CD4-positive, alpha-beta T cell treated with Interleukin-6 at 100 ng/mL for 8 hours (primary cell): ENCODE measurements at regions not wholly inside any gene's neighbourhood (a gene's known extent, or its start where the extent isn't known, plus 50 kb on each side); places are given as distances from the start of the nearest gene placed in this dataset.
"Not testable (repeated sequence)": the region's sequence is repeated elsewhere in the genome, so short reads cannot be mapped to it uniquely, and the experiment has no call there.

Experiments
- DNase-seq: peaks from one replicate; pipeline ENCODE4 v3.0.0-alpha.2; 2020; ENCODE audit warnings: mixed read lengths, low spot score

DNA sequence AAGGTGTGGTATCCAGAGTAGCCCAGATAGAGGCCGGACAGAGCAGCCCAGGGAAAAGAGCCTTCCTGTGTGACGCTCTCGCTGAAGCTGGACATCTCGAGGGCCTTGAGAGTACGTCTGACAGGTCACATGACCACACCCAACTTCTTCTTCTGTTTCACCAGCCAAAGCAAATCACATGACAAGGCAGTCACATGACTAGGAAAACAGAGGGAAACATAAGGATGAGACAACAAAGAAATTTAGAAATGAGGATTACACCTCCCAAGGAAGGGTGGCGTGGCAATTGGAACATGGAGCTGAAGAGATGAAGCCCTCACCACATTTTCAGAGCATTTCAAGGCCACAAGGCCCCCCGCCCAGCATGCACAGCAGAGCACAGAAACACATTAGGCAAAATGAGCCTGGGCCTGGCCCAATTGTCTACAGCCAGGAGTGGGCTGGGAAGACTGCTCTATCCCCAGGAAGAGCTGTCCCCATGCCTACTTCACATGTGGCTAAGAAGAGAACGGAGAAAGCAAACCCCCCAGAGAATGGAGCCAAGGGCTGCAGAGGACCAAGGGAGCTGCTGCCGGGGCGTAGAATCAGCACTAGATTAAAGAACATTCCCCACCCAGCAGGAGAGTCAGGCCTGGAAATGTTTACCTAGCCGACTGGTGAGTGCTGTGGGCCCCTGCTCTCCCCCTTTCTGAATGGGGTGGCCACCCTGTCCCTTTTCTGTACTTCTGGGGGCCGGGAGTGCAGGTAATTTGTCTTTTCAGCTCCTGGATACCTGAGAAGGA is 305.1 kb downstream of the NPHP4 start:
- no peak for DNase-seq

DNA sequence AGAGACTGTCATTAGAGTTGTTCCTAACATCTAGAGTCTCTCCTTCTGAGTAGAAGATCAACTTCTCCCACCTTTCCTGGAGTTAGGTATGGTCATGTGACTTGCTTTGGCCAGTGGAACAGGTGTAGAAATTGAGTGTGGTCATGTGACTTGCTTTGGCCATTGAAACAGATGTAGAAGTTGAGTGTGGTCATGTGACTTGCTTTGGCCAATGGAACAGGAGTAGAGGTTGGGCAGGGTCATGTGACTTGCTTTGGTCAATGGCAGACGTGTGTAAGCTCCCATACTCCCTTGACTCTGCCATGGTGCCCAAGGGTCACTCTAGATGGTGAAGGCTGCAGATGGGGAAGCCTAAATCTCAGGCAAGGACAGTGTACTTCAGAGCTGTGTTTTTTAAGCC is 306.0 kb downstream of the NPHP4 start:
- no peak for DNase-seq

DNA sequence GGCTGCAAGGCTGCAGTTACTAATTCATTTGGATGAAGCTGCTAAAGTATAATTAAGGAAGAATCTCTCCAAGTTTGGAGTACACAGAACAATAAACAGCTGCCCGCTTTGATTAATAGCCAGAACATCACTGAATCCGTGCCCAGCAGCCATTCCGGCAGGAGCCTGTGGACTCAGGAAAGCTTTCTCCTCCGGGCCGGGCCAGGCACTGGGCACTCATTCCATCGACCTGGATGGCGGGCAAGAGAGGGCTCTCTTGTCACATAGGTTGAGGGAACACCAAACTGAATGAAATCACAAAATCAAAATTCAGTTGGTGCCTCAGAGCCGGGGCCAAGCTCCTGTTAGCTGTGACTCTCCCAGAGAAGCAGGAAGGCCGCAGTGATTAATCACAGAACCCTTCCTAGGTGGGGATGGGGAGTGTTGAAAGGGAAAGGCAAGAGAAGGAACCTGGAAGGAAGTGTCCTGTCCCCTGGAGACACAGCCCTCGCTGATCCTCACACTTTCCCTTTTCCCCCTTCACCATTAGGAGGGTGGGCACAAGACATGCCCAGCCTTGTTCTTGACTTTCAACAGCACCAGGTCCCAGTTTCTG is 306.7 kb downstream of the NPHP4 start:
- no peak for DNase-seq

- DNase-seq, result no peak
Observed at GRCh38 chr1:5684791-5685190, 307.4 kb downstream of the NPHP4 start.

DNA sequence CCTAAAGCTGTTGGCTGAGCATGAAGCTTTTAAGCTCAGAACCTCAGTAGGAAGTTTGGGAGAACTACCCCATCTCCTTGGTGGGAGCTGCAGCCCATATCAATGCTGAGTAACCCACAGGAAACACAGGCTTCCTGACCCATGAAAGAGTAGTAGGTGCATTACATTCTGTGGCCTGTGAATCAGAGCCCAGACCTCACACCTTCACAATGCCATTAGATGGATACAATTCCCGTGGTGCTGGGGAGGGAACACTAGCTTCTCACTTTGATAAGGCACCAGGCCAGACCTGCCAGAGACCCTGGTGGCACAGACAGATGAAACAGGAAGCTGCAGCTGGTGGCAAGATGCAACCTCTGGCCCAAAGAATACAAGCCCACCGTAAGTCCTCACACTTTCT is 308.8 kb downstream of the NPHP4 start:
- DNase-seq, result no peak

DNA sequence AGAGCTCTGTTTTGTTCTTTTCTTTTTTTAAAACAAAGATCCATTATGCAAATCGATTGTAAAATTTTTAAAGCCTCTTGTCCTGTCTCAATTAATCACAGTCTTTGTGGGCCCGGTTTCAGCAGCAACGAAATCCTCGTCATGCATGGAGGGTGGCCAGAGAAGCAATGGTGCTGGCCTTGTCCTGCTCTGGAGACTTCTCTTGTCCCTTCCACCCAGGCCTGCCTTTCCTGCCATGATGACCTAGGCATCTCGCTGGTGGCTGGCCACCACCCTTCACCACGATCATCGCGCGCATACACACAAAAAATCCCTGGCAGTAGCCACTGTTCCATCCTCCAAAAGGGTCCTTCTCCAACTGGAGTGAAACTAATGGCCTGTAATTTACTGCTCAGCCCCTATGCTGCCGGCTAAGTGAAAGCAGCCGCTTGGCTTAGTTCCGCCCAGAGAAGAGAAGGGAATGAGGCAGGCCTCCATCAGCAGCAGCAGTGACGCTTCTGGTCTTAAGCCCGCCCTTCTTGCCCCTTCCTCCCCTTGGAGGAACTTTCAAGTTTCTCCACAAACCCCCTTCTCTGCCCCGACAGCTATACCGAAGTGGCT is 309.5 kb downstream of the NPHP4 start:
- no peak for DNase-seq

DNA sequence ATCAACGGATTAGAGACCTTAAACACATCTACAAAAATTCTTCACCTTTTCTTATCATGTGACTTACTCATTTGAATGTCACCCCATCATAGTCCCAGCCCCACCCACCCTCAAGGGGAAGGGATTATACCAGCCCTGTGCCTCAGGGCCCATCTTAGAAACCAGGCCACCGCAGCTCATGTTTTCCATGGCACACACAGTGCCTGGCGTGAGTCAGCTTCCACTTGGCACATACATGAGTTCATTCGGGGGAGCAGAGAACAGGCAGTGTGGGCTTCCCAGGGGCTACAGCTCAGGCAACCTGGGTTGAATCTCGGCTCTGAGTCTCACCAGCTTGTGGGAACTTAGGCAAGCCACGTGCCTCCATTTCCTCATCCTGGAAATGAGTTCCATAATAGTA is 310.6 kb downstream of the NPHP4 start:
- no peak for DNase-seq

DNA sequence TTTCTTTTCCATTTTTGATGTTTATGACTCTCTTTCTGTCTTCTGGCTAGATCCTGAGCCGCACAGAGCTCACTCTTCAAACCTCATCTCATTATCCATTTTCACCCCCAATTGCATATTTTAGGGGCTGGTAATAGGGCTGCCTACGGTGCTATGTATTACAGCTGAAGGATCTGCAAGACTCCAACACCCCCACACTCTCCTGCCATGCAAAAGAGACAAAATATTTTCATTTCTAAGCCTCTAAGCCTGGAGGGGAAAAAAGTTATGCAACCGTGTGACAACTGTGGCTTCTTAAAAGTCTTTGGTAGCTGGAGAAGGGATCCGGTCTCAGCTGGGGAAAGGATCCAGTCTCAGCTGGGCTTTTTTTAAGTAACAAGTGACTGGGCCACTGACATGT is 311.6 kb downstream of the NPHP4 start:
- no peak for DNase-seq

DNA sequence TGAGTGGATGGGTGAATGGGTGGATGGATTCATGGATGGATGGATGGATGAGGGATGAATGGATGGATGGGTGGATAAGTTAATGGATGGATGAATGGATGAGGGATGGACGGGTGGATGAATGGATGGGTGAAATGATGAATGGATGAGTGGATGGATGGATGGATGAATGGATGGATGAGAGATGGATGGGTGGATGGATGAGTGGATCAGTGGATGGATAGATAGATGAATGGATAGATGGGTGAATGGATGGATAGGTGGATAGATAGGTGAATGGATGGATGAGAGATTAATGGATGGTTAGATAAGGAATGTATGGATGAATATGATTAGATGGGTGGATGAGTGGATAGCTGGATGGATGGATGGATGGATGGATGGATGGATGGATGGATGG is 313.5 kb downstream of the NPHP4 start:
- no peak for DNase-seq

DNA sequence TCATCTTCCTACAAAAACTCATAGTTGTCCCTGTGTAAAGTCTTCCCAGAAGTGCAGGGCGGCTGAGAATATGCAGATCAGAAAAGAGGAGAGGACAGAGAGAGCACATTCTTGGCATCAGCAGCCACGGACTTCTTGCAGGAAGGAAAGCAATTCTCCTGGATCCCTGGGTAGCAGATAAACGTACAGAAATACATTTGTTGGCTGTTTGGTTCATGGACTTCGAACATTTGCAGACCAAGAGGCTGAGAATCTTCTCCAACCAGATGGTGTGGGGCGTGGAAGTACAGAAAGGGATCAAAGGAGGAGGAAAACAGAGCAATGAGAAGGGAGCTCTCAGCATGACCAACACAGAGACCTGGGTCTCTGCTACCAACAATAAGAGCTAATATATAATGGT is 319.9 kb downstream of the NPHP4 start:
- DNase-seq, result not testable (repeated sequence)

- DNase-seq, result no peak
Observed at GRCh38 chr1:5670590-5671350, 321.5 kb downstream of the NPHP4 start.

DNA sequence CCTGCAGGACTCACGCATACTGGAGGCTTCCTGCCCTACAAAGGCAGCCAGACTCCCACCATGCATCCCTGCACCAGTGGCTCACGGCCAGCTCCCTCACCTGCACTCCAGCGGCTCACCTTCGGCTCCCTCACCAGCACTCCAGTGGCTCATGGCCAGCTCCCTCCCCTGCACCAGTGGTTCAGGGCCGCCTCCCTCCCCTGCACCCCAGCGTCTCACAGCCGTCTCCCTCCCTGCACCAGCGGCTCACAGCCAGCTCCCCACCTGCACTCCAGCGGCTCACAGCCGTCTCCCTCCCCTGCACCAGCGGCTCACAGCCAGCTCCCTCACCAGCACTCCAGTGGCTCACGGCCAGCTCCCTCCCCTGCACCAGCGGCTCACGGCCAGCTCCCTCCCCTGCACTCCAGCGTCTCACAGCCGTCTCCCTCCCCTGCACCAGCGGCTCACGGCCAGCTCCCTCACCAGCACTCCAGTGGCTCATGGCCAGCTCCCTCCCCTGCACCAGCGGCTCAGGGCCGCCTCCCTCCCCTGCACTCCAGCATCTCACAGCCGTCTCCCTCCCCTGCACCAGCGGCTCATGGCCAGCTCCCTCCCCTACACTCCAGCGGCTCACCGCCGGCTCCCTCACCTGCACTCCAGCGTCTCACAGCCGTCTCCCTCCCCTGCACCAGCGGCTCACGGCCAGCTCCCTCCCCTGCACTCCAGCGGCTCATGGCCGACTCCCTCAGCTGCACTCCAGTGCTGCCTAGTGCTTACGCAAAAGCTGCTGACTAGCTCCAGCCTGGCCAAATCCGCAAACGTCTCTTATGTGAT is 324.5 kb downstream of the NPHP4 start:
- no peak for DNase-seq

DNA sequence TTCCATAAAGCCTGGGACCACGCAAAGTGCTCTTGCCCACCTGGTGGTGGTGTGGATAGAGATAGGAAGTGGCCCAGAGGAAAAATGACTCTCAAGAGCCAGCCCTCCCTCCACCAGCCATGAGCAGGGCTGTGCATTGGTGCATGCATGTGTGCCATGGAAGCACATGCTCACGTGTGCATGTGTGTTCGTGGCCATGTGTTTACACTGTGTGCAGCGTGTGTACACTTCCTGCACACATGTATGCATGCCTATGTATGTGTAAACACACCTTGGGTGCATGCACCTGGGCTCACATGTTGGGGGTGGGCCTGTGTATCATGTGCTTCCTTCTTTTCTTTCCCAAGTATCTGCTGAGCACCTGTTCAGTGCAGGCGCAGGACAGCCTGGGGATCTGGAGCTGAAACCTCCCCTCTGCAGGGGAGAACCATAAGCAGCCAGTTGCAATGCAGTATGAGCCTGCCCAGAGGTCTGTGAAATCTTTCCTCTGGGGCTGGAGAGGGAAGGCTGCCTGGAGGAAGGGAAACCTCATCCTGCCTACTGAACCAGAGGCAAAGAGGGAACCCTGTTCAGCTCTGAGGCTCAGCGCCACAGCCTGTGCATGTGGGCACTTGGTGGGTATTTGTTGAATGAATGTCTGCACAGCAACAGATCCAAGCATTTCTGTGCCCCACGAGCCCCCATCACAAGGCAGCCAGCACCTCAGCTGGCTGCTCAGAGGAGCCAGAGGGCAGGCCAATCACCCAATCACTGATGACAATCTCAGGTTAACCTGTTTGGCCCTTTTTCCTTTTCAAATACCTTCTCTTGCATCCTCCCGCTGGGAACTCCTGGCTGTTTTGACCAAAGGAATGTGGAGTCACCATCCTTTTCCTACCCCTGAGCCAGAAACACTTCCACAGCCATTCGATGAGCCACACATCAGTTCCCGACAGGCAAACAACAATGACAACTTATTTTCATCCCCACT is 327.0 kb downstream of the NPHP4 start:
- DNase-seq, result no peak

DNA sequence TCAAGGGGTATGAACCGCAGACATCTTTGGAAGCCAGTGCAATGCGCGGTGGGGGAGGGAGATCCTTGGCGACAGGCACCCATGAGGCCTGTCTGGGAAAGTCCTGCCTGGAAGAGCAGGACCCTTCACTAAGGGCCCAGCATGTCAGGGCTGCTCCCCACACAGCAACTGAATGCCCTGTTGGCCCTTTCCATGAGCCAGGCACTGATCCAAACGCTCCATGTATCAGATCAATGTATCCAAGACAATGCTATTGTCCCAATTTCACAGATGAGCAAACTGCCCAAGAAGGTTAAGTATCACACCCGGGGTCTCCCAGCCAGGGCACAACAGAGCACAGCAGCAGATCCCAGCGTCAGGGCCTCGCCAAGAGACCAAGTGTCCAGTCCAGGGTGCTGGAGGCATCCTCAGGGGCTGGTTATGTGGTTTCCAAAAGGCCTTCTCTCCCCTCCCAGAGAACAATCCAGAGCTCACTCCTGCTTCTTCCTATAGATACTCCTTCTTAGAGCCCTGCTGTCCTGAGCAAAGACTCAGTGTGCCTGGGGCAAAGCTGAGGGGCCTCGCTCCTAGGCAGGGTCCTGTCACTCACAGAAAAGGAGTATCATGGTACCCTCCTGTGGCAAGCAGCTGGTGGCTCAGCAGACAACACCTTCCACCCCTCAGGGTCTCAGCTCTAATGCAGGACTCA is 328.0 kb downstream of the NPHP4 start:
- DNase-seq, result no peak

DNA sequence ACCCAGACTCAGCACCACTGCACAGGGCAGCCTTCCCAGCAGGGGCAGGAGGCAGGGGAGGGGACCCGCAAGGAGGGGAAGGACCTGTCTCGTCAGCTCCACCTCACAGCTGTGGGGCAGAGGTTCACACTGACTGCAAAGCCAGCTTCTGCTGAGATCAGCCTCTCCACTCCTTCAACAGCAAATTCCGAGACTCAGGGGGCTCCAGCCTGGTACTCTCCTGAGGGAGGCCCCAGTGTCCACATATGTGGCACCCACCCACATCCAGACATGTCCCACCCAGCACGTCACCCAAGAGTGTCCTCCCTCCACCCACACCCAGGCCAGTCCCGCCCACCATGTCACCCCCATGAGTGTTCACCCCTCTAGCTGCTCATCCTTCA is 329.5 kb downstream of the NPHP4 start:
- no peak for DNase-seq

DNA sequence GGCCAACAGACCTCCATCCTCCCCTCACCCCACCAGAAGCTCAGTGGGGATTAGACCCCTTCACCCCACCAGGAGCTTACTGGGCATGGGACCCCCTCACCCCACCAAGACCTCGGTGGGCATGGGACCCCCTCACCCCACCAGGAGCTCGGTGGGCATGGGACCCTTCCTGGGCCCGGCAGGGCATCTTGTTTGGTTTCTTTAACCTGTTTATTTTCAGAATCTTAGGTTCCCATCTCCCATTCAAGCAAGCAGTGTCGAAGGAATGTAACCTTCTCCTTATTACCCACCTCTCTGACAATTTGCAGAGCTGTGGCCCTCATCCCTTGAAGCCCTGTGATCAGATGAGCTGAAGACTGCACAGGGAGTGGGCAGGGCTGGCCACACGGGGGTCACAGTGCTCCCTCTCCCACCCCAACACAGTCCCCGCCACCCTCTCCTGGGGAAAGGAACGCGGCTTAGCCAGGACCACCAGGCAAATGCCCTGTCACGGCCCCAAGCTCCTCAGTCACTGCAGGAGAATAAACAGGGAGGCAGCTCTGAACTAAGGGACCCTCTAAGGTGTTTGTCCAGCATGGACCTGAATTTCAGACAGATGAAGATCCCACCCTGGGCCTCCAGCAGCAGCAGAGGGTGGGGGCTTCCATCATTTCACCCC is 330.0 kb downstream of the NPHP4 start:
- DNase-seq, result no peak

DNA sequence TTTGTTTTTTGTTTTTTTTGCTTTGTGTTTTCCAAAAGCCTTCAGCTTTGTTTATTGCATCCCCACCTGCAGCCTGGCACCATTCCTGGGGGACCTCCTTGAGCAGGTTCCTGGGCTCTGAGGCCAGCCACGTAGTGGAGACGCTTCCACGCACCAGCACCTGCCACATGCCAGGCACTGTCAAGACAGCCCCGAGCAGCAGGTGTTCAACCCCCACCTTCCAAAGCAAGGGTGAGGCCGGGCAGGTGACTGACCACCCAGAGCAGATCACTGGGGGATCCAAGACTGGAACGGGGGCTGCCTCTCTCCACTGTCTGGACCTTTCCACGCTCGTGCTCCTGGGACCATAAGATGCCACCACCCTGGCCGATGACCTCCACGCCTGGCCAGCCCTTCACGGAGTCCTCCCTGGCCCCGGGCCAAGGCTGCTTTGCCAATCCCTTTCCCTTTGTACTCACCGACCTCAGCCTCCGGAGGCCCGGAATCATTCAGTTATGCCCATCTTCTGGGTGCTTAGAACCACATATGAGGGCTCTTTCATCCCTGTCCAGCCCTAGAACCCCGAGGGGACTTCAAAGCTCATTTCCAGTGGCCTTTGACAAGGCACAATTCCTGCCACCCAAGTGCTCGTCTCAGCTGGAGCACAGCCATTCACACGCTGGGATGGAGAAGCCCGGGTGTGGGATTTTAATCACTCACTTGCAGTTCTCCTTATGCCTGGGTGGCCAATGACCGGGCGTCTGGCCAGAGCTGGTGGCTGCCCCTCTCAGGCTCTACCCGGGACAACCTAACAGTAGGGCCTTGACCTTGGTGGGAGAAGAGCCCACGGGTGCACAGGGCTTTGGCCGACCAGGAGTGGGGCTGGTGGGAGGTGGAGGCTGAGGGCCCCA is 330.8 kb downstream of the NPHP4 start:
- DNase-seq, result no peak

DNA sequence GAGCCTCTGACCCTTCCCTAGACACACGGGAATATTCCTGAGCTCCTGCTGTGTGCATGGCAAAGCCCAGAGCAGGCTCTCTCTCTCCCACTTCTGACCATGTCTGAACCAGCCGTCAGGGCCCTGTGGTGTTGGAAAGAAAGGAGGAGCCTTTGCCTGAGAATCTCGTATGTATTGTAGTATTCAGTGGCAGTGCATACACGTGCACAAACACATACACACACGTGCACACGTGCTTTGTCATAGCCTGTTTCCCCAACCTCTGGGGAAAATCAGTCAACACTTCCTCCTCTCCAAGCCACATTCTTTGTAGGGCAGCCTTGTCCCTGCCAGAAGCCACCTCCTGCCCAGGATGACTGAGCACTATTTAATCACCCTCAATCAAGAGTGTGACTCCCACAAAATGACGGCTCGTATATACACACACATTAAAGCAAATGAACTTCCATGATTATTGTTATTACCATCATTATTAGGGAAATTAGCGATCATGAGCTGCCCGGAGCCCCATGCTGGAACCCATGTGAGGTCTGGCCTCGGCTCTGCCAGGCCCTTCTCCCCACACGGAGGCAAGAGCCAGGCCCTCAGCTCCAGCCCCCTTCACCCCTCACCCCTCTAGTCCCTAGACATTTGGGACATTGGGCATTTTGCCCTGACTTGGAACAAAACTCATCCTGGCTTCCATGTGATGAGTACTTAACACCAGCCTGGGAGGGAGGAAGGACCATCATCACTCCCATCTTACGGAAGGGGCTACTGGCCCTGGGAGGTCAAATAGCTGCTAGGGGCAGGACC is 331.9 kb downstream of the NPHP4 start:
- DNase-seq, result no peak
